Astrocyte (in vitro differentiated cells and primary cell): ENCODE measurements at regions not wholly inside any gene's neighbourhood (a gene's known extent, or its start where the extent isn't known, plus 50 kb on each side); places are given as distances from the start of the nearest gene placed in this dataset.

Source experiments
- DNase-seq: peaks from one replicate; pipeline ENCODE4 v3.0.0-alpha.2; 2010; ENCODE audit warnings: low read depth
- FAIRE-seq: peaks from 2 replicates; lab custom pipeline; 2011; peaks lifted over from hg19 to GRCh38; lab: Jason Lieb, UNC
- H2AFZ ChIP-seq: 2 replicates; pipeline ENCODE4 v1.6.0; 2012; ENCODE audit warnings: low read depth, low read length, inconsistent platforms
- H3K27ac ChIP-seq: 2 replicates; pipeline ENCODE4 v1.5.1; 2011; ENCODE audit warnings: low read depth, low read length, inconsistent platforms
- H3K27me3 ChIP-seq: 2 replicates; pipeline ENCODE4 v1.6.0; 2011; ENCODE audit warnings: low read length, inconsistent platforms; ENCODE audit not compliant: insufficient read depth
- H3K36me3 ChIP-seq: 2 replicates; pipeline ENCODE4 v1.5.1; 2011; ENCODE audit warnings: low read length, inconsistent platforms; ENCODE audit not compliant: insufficient read depth
- H3K4me1 ChIP-seq: 2 replicates; pipeline ENCODE4 v1.5.1; 2011; ENCODE audit warnings: low read length, inconsistent platforms; ENCODE audit not compliant: insufficient read depth
- H3K4me2 ChIP-seq: 2 replicates; pipeline ENCODE4 v1.6.0; 2012; ENCODE audit warnings: low read length, inconsistent platforms
- H3K4me3 ChIP-seq: 2 replicates; pipeline ENCODE4 v1.5.1; 2011; ENCODE audit warnings: low read depth, mild to moderate bottlenecking, low read length, inconsistent platforms; ENCODE audit not compliant: insufficient read depth
- H3K79me2 ChIP-seq: 2 replicates; pipeline ENCODE4 v1.6.0; 2012; ENCODE audit warnings: mild to moderate bottlenecking, low read length, inconsistent platforms; ENCODE audit not compliant: insufficient read depth
- H3K9ac ChIP-seq: 2 replicates; pipeline ENCODE4 v1.6.0; 2012; ENCODE audit warnings: mild to moderate bottlenecking, low read length, inconsistent platforms
- H3K9me3 ChIP-seq: 2 replicates; pipeline ENCODE4 v1.5.1; 2012; ENCODE audit warnings: low read depth, mild to moderate bottlenecking, low read length, inconsistent platforms; ENCODE audit not compliant: insufficient read depth
- H4K20me1 ChIP-seq: 2 replicates; pipeline ENCODE4 v1.6.0; 2012; ENCODE audit warnings: low read length, inconsistent platforms; ENCODE audit not compliant: insufficient read depth
- H3K27ac Mint-ChIP-seq: one replicate; pipeline ENCODE4 v1.8.0; 2021; ENCODE audit warnings: mild to moderate bottlenecking, mixed read lengths; ENCODE audit not compliant: unreplicated experiment
- H3K27me3 Mint-ChIP-seq: one replicate; pipeline ENCODE4 v1.8.0; 2021; ENCODE audit warnings: low read depth, mixed read lengths; ENCODE audit not compliant: unreplicated experiment
- H3K36me3 Mint-ChIP-seq: one replicate; pipeline ENCODE4 v1.8.0; 2021; ENCODE audit warnings: low read depth, mixed read lengths; ENCODE audit not compliant: unreplicated experiment
- H3K4me1 Mint-ChIP-seq: one replicate; pipeline ENCODE4 v1.8.0; 2021; ENCODE audit warnings: low read depth, mixed read lengths; ENCODE audit not compliant: unreplicated experiment
- H3K4me3 Mint-ChIP-seq: one replicate; pipeline ENCODE4 v1.8.0; 2021; ENCODE audit warnings: mild to moderate bottlenecking, moderate library complexity, mixed read lengths; ENCODE audit not compliant: unreplicated experiment
- H3K9me3 Mint-ChIP-seq: one replicate; pipeline ENCODE4 v1.8.0; 2021; ENCODE audit warnings: mild to moderate bottlenecking, mixed read lengths; ENCODE audit not compliant: unreplicated experiment
- CTCF ChIP-seq: IDR thresholded peaks from 2 replicates; pipeline ENCODE4 v1.5.1; 2011; ENCODE audit warnings: low read depth, mild to moderate bottlenecking, inconsistent platforms, low read length, moderate library complexity; ENCODE audit not compliant: insufficient read depth
- EZH2 ChIP-seq: IDR thresholded peaks from 2 replicates; pipeline ENCODE4 v1.6.1; 2012; ENCODE audit warnings: mild to moderate bottlenecking, low read length, inconsistent platforms; ENCODE audit not compliant: insufficient read depth

GRCh38 chr22:19657252-19658056 is 56.8 kb upstream of the SEPTIN5 start:
- Mint-ChIP-seq H3K4me3 (no peak overlapping the region), H3K27ac (no peak overlapping the region), H3K36me3 (no peaks in the 10 kb centered on the region), H3K4me1 (no peaks in the 10 kb centered on the region), H3K27me3 (peaks cover 5% of the 10 kb centered on the region), H3K9me3 (peaks cover 2% of the 10 kb centered on the region)
- Histone ChIP-seq H3K79me2 (no peaks in the 10 kb centered on the region), H3K36me3 (no peaks in the 10 kb centered on the region), H3K9me3 (no peaks in the 10 kb centered on the region), H3K27ac (no peak overlapping the region), H2AFZ (no peak overlapping the region), H4K20me1 (no peaks in the 10 kb centered on the region), H3K4me2 (no peak overlapping the region), H3K4me1 (no peaks in the 10 kb centered on the region), H3K9ac (no peak overlapping the region), H3K27me3 (peaks cover 2% of the 10 kb centered on the region), H3K4me3 (no peak overlapping the region)
- DNase-seq = no peak
- no peak for TF ChIP-seq CTCF
- TF ChIP-seq EZH2 = no peak
- no peak for FAIRE-seq

- no peaks in the 10 kb centered on the region for H4K20me1 ChIP-seq
- TF ChIP-seq EZH2 = no peak
- TF ChIP-seq CTCF = no peak
- no peaks in the 10 kb centered on the region for H3K27me3 ChIP-seq
- no peaks in the 10 kb centered on the region for H3K9me3 ChIP-seq
- Mint-ChIP-seq H3K4me1 (no peaks in the 10 kb centered on the region), H3K27ac (no peak overlapping the region), H3K27me3 (no peaks in the 10 kb centered on the region), H3K9me3 (no peaks in the 10 kb centered on the region), H3K36me3 (no peaks in the 10 kb centered on the region), H3K4me3 (no peak overlapping the region)
- DNase-seq (no peak), FAIRE-seq (no peak)
- no peak overlapping the region for H3K9ac ChIP-seq
- no peak overlapping the region for H3K4me3 ChIP-seq
- H3K79me2 ChIP-seq = no peaks in the 10 kb centered on the region
- no peak overlapping the region for H3K27ac ChIP-seq
- H3K36me3 ChIP-seq = no peaks in the 10 kb centered on the region
- peaks cover 3% of the 10 kb centered on the region for H3K4me1 ChIP-seq
- H2AFZ ChIP-seq = no peak overlapping the region
- no peak overlapping the region for H3K4me2 ChIP-seq
Measured at GRCh38 chr22:19658057-19658966, 56.0 kb upstream of the SEPTIN5 start.
